ENCODE measurements at regions not wholly inside any gene's neighbourhood (a gene's known extent, or its start where the extent isn't known, plus 50 kb on each side); places are given as distances from the start of the nearest gene placed in this dataset.
"Not testable (repeated sequence)": the region's sequence is repeated elsewhere in the genome, so short reads cannot be mapped to it uniquely, and the experiment has no call there.

DNA sequence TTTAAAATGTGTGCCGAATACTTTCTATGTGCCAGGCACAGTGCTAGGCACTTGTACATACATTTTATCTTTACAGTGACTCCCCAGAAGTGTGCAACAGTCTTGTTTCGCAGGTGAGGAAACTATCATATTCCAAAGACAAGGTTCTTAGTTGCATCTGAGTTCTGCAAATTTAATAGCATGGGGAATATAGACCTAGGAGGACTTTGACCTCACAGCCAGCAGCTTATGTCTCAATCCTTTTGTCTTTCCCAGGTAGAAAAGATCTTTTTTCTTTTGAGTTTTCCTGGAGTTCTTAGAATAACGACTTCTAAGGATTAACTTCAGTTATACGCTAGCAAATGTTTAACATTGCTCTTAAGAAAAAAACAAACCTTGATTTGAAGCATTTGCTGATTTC lies 482.8 kb upstream of the ZMIZ1 start:
- no peak for DNase-seq (ENCODE audit: low read depth in 2 of 2)

DNA sequence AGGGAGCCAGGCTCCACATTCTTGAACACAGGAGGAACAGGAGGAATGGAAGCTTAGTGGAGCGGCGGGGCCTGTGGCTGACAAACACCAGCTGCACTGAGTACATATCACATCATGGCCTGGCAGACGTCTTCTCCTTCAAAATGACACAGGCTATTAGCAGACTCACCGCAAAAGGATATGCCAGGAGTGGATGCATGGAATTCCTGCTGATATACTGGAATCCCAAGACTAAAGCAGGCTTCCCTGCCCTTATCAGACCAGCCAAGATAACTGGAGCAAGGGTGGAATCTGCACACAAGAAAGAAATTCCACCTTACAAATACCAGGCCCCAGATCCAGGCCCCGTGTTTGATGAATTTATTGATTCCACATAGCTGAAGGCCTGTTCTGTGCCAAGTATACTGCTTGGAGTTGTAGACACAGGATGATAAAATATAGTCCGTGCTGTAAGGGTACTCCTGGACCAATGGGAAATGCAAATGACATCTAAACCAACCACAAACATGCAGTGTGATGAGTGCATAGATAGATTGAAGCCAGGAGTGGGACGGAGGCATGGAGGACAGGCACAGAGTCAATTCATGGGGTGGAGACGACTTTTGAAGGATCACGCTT lies 480.5 kb upstream of the ZMIZ1 start:
- DNase-seq (ENCODE audit: low read depth in 2 of 2): peak; percentile 56 to 59

DNA sequence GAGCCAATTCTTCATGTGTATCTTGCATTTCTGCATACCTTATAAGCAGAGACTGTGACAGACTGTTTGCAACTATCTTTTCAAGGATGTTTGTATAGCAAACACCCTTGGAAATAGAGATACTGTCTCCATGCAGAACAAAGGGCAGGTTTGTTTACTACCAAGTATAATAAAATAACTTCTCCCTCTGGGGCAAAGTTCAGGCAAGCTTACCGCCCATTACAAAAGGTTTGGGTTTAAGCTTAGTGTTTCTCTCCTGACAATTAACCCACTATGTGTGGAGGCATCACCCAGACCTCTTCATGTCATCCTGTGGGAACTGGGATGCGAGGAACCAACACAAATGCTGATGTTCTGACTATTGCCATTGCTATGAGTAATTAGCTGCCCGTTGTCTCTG lies 479.1 kb upstream of the ZMIZ1 start:
- DNase-seq (ENCODE audit: low read depth in 2 of 2): no peak

DNA sequence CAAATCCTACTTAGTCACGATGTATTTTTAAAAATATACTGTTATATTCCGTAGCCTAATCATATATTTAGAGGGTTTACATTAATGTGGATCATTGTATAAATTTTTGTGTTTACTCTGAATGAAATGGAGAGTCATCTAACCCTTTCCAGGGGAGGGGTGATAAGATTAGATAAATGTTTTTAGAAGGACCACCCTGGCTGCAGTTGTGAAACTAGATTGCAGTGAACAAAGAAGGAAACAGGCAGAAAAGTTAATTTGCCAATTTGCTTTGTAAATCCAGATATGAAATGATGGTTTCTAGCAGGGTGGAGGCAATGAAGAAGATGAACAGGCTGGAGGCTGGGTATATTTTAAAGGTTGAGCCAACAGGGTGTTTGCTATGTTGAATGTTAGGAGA lies 477.7 kb upstream of the ZMIZ1 start:
- no peak for DNase-seq (ENCODE audit: low read depth in 2 of 2)

DNA sequence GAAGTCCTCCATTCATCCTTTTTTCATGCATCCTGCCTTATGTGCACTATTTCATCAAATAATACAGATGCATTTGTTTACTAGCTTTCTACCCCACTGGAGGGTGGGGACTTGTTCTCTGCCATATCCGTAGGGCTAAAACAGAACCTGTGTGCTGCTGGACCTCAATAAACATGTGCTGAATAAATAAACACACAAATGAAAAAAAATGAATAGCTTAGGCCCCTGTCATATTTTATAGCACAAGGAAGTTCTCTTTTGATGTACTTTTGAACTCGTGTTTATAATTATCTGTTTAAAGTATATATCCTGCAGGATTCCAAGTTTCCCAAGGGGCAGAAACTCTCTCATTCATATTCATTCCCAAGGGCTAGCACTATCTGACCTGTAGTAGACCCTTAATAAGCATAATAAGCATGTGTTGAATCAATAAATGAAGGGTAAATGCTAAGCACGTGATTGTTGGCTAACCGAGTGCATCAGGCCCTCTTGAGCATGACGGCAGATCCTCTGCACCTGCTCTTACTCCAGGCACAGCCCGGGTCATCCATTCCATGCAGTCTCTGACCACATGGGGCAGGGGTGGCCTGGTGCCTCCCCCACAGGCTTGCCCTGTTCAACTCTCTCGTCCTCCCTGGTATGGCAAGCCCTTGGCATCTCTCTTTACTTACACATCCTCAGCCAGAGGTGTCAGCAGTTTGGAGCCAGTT lies 474.1 kb upstream of the ZMIZ1 start:
- no peak for DNase-seq (ENCODE audit: low read depth in 2 of 2)

DNA sequence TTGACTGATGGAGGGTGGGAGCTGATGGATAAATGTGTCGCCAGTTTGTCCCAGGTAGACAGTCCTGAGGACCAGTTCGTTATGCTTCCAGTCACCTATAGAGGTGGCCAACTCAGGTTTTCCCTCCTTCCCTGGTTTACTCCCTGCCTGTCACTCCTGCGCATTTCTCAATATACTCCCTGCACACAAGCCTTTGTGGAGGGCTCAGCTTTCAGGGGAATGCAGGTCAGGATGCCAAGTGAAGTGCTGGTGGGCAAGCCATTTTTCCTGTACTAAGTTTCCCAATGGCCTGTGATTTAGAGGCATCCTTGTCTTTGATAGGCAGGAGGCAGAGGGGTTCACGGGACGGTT lies 473.5 kb upstream of the ZMIZ1 start:
- DNase-seq (ENCODE audit: low read depth in 2 of 2): no peak

DNA sequence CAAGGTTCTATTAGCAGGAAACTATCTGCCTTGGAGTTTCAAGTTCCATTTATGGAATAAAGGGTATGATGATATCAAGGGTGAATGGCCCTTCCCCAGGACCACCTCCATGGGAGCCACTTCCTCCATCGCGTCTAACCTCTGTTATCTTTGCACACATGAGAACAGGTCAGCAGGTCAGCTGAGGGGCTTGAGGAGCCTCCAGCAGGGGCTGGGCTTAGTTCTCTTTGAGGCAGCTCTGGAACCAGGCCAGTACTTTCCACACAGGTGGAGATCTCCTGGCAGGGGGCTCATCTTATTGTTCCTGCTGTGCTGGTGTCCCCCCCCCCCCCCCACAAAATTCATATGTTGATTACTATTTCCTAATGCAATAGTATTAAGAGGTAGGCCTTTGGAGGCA lies 472.2 kb upstream of the ZMIZ1 start:
- no peak for DNase-seq (ENCODE audit: low read depth in 2 of 2)

DNA sequence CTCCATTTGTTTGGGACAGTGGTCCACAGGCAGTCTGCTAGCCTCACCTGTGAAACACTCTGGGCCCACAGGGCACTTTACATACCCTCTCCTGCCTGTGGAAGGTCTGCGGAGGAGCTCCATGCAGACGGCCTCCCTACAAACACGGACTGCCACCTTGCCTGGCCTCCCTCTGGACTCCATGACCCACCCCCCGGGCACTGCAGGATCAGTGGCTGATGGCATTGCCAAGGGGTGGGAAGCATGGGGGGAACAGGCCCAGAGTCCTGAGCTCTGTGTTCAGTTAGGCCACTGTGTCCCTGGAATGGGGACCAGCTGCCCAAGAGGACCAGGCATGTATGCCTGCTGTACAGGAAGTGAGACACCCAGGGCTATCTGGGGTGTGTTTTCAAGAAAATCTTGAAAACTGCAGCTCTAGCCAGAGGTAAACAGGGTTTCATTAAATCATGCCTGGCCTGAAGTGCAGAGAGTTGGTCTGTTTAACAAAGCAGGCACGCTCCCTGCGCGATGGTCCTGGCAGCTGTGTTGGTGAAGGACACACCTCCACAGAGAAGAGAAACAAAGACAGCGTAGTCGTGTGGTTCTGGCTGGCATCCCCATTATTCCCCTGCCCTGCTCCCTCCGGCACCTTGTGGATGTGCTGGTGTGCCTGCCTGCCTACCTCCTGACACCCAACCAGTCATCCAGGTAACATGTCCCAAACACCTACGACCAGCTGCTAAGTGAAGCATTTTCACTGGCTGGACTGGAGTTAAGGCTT lies 470.8 kb upstream of the ZMIZ1 start:
- DNase-seq (ENCODE audit: low read depth in 2 of 2): no peak

DNA sequence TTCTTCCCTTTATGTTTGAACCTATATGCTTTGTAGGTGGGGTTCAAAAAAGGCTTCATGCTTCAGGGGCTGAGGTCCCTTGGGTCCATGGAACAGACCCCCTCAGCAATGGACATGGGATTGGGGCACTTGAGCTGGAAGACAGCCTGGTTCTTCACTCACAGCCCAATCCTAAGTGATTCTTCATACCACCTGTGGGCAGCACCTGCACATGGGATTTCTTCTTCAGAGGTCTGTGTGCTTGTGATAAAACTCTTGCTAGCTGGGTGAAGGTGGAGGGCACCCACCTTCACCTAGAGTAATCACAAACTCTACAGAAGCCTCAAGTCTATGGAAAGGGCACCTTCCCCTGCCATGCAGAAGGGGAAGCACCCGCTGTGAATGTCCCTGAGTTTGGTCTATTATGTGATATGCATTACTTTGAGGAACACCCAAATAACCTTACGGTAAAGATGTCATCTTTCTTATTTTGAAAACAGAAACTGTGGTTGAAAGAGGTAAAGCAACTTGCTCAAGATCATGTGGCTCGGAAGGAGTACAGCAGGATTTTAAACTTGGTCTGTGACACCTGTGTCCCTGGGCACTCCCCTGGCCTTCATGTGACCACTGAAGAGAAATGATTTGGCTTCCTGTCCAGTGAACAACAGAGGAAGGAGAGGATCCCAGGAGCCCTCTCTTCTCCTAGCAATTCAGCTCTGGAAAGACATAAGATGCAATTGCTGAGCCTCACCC lies 469.5 kb upstream of the ZMIZ1 start:
- DNase-seq (ENCODE audit: low read depth in 2 of 2): no peak

DNA sequence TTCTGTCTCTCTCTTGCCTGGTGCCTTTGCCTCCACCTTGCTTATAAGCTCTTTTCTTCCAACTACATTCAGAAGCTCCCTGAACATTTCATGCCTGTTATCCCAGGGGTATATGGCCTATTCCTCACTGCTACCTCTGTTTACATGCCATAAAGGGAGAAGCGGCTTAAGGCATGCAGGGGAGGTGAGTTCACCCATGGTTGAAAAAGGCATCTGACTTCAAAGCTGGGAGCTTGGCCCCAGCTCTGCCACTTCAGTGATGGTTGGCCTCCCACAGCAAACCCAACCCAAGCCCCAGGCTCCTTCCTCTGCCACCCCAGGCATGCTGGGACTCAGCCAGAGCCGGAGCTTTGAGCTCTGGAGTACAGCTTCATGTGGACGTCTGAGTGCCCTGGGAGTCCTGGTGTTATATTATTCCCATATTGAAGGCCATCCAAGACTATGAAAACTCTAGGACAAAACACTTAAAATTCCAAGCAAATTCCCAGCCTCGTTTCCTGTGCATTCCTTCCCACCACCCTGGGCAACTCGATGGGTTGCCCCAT lies 468.6 kb upstream of the ZMIZ1 start:
- DNase-seq (ENCODE audit: low read depth in 2 of 2): no peak

DNA sequence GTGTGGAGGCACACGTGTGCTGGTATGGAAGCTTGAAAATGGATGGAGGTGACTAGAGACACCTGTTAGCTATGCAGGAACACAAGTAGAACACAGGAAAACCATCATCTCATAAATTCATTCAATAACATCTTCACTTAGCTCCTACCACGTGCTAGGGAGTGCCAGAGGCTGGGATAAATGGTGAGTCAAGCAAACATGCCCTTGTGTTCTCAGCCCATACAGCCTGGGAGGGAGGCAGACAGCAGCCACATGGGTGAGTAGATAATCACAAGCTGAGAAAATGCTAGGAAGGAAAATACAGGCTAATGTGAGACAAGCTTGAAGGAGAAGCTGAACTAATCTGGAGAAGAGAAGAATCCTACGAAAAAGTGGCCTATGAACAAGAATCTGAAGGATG lies 468.0 kb upstream of the ZMIZ1 start:
- DNase-seq (ENCODE audit: low read depth in 2 of 2): no peak

DNA sequence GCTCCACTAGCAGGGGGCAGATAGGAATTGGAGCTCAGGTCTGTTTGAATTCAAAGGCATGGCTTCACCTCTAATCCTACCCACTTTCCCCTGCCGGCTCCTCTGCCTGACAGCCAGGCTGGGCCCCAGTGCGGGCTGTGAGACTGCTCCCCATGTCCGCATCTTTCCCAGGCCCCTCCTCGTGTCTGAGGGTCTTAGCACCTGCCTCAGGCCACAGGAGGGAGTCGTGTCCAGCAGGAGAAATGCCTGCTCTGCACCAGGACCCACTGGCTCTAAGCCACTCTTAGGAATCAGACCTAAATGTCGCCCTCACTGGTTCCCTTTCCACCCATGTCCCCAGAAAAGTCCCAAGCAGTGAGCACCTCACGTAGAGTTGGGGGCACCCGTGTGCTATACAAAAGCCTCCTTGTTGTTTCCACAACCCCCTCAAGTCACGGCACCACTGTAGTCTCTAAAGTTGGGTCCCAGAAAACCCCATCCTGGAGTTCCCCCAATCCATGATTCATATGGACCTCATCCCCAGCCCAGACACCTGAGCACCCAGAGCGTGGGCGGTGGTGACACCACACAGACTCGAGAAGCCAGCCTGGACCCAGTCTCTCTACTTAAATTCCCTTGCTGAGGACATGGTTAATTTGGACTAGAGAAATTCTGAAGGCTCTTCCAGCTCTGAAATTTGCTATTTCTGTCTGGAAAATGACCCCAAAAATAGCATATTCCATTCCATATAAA lies 466.4 kb upstream of the ZMIZ1 start:
- DNase-seq (ENCODE audit: low read depth in 2 of 2): no peak

DNA sequence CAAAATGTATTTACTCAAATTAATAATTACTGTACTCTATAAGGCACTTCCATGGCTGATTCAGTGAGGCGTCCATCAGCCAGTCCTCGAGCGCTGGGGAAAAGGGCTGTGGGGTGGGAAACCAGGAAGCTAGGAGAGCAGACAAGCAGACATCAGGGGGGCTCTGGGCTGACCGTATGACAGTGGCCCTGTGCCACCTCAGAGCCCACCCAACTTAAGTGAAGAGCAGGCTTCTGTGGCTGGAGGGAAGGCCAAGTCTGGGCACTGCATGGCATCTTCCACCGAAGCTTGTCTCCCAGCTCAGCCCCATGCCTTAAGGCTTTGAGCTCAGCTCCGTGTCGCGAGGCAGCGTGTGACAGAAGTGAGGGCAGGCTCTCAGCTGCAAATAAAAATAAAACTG lies 464.5 kb upstream of the ZMIZ1 start:
- no peak for DNase-seq (ENCODE audit: low read depth in 2 of 2)

DNA sequence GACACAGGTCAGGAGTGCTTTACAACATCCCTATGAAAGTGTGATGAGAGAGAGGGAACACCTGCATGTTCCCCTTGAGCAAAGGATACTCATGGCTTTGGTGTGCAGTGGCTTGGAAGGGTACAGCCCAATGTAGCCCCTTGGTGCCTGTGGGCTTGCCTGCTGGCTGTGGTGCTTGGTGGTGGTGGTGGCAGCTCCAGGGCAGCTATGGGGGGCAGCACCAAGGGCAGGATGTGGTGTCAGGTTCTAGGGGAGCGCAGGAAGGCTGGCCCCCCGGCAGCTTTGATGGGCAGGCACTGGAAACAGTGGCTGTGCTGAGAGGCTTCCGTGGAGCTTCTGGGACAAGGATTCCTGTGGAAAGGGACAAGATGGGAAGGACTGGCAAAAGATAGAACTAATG lies 464.0 kb upstream of the ZMIZ1 start:
- no peak for DNase-seq (ENCODE audit: low read depth in 2 of 2)

DNA sequence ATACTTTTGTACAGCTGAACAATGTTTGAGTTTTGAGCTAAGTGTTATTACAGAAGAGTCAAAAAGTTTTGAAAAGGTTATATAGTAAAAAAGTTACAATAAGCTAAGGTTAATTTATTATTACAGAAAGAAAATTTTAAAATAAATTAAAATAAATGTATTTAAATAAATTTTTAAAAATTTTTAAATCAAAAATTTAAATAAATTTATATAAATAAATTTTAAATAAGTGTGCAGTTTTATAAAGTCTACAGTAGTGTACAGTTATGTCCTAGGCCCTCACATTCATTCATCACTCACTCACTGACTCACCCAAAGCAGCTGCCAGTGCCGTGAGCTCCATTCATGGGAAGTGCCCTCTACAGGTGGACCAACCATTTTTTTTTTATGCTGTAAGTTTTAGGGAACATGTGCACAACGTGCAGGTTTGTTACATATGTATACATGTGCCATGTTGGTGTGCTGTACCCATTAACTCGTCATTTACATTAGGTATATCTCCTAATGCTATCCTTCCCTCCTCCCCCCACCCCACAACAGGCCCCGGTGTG lies 462.9 kb upstream of the ZMIZ1 start:
- DNase-seq (ENCODE audit: low read depth in 2 of 2): no peak

DNA sequence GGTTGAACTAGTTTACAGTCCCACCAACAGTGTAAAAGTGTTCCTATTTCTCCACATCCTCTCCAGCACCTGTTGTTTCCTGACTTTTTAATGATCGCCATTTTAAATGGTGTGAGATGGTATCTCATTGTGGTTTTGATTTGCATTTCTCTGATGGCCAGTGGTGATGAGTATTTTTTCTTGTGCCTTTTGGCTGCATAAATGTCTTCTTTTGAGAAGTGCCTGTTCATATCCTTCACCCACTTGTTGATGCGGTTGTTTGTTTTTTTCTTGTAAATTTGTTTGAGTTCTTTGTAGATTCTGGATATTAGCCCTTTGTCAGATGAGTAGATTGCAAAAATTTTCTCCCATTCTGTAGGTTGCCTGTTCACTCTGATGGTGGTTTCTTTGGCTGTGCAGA lies 462.0 kb upstream of the ZMIZ1 start:
- DNase-seq (ENCODE audit: low read depth in 2 of 2): not testable (repeated sequence)

DNA sequence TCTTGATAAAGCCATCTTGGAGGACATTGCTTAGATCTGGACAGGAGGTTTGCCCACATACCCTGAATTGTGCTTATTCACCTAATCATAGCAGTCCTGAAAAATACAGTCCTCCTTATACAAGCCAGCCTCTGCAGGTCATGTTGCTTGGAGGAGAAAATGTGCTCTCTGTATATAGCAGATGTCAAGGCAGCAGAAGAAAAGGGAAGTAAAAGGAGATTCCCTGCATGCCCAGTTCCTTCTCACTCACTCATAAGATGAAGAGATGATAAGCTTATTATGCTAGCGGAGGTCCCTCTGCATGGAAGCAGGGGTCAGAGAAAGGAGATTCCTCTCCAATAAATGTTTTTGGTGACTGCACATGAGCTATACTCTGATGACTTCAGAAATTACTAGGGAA lies 458.8 kb upstream of the ZMIZ1 start:
- no peak for DNase-seq (ENCODE audit: low read depth in 2 of 2)

DNA sequence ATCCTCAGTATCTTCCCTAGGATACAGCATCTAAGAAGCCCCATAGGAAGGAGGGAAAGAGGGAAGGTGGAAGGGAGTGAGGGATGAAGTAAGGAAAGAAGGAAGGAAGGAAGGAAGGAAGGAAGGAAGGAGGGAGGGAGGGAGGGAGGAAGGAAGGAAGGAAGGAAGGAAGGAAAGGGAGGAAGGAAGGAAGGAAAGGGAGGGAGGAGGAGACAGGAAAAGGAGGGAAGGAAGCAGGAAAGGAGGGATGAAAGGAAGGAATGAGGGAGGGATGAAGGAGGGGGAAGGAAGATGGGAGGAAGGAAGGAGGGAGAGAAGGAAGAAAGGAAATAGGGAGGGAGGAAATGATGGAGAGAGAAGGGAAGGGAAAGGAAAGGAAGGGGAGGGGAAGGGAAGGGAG lies 455.6 kb upstream of the ZMIZ1 start:
- DNase-seq (ENCODE audit: low read depth in 2 of 2): no peak

DNA sequence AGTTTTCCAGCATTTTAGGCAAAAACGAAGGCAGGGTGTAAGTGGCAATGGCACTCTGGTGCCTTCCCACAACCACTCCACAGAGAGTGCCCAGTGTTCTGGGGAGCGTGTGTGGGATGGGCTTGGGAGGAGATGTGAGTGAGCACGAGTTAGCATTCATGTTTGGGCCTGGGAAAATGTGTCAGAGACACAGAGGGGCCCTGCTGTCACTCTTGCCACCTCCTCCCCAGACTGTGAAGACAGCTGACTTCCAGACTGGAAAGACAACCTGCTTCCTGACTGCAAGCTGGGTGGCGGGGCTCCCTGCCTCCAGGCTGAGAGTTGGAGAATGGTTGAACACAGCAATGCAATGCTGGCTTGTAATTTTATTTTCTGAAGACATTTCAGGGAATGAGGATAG lies 454.5 kb upstream of the ZMIZ1 start:
- no peak for DNase-seq (ENCODE audit: low read depth in 2 of 2)

DNA sequence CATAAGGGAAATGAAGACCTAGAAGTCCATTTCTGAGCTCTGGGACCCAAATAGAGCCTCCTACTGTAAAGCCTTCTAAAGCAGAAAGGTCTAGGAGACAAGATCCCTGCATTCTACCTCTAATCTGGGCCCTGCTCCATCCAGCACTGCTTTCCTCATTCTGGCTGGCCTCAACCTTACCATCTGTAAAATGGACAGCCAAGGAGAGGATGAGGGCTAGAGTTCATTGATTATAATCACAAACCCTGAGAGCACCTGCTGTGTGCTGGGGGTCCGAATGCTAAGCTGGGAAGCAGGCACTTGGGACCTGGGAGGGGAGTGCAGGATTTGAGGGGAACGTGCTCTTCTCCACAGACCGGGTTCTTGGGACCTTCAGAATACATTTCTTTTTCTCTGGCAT lies 454.0 kb upstream of the ZMIZ1 start:
- no peak for DNase-seq (ENCODE audit: low read depth in 2 of 2)

DNA sequence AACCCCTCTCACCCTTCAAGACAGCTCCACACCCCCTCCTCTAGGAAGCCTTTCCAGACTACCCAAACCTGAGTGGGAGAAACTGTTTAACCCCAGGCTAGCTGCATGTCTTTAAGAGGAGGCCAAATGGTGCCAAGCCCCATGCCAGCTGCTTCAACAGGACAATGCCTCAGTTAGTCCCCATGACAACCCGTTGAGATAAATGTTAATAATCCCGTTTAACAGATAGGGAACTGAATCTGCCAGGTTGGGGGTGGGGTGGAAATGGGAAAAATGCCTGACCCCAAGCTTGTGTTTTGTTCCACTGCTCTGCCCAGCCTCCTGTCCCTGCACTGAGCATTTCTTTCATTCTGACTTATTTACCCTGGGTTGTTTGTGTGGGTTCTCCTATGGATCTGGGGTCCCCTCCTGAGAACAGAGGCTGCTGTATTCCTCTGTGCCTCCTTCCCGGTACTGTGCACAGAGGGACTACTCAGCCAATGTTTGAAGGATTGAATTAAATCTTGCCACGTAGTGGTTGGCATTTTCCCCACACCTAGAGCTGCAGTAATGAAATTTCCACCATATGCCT lies 452.6 kb upstream of the ZMIZ1 start:
- DNase-seq (ENCODE audit: low read depth in 2 of 2): no peak

Data from fibroblast of skin of left quadriceps (primary cell).